Peyer's patch (tissue), 4 donors: ENCODE measurements at regions not wholly inside any gene's neighbourhood (a gene's known extent, or its start where the extent isn't known, plus 50 kb on each side); places are given as distances from the start of the nearest gene placed in this dataset.

Source experiments
- DNase-seq, 3 donors: peaks; one replicate each; pipeline ENCODE4 v3.0.0-alpha.2; 2017 to 2019
- H3K27ac ChIP-seq, 4 donors: fragments of 200-600 bp; sonication (generic); one replicate each; pipeline ENCODE4 v1.5.1; 2016 to 2019
- H3K27me3 ChIP-seq, 2 donors: fragments of 200-600 bp; sonication (generic); one replicate each; pipeline ENCODE4 v1.5.1; 2019
- H3K36me3 ChIP-seq, 3 donors: fragments of 200-600 bp; sonication (generic); one replicate each; pipeline ENCODE4 v1.5.1; 2016 to 2019
- H3K4me1 ChIP-seq, 4 donors: fragments of 200-600 bp; sonication (generic); one replicate each; pipeline ENCODE4 v1.5.1; 2016 to 2019
- H3K4me3 ChIP-seq, 4 donors: fragments of 200-600 bp; sonication (generic); 1 replicate in 3 of 4; 2 replicates in 1 of 4; pipeline ENCODE4 v1.5.1; 2016 to 2019; ENCODE audit warnings: mild to moderate bottlenecking in 1 of 4
- H3K9me3 ChIP-seq, 4 donors: fragments of 200-600 bp; sonication (generic); one replicate each; pipeline ENCODE4 v1.5.1; 2016 to 2019; ENCODE audit warnings: mild to moderate bottlenecking in 1 of 4
- POLR2A ChIP-seq, 2 donors: fragments of 450-650 bp; IDR thresholded peaks; one replicate each; pipeline ENCODE4 v1.5.1; 2017; ENCODE audit warnings: antibody characterized with exemption in 2 of 2, mild to moderate bottlenecking in 2 of 2, moderate library complexity in 2 of 2
- TF ChIP-seq, protein P1 (sequence below), 6 experiments: fragments of 450-650 bp in 4 of 6; fragments of 200-600 bp in 2 of 6; sonication (generic) in 1 of 6; IDR thresholded peaks; one replicate each; pipeline ENCODE4 v1.5.1; 2017 to 2019; ENCODE audit warnings: antibody characterized with exemption in 6 of 6, mild to moderate bottlenecking in 3 of 6, moderate library complexity in 1 of 6

- Histone ChIP-seq H3K36me3 (no peaks in the 10 kb centered on the region), H3K27me3 (no peaks in the 10 kb centered on the region), H3K4me3 (no peak overlapping the region), H3K9me3 (no peaks in the 10 kb centered on the region), H3K27ac (no peak overlapping the region), H3K4me1 (no peaks in the 10 kb centered on the region)
- TF ChIP-seq, protein P1, sequence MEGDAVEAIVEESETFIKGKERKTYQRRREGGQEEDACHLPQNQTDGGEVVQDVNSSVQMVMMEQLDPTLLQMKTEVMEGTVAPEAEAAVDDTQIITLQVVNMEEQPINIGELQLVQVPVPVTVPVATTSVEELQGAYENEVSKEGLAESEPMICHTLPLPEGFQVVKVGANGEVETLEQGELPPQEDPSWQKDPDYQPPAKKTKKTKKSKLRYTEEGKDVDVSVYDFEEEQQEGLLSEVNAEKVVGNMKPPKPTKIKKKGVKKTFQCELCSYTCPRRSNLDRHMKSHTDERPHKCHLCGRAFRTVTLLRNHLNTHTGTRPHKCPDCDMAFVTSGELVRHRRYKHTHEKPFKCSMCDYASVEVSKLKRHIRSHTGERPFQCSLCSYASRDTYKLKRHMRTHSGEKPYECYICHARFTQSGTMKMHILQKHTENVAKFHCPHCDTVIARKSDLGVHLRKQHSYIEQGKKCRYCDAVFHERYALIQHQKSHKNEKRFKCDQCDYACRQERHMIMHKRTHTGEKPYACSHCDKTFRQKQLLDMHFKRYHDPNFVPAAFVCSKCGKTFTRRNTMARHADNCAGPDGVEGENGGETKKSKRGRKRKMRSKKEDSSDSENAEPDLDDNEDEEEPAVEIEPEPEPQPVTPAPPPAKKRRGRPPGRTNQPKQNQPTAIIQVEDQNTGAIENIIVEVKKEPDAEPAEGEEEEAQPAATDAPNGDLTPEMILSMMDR (IDR thresholded peaks at IDR 0.05), result no peak
- TF ChIP-seq POLR2A (IDR thresholded peaks at IDR 0.05), result no peak
- DNase-seq, result no peak
These were observed 361.7 kb downstream of the ANKRD7 start for GRCh38 chr7:118586248-118586647.

- Histone ChIP-seq H3K9me3 (no peaks in the 10 kb centered on the region), H3K27me3 (no peaks in the 10 kb centered on the region), H3K4me1 (no peaks in the 10 kb centered on the region), H3K36me3 (no peaks in the 10 kb centered on the region), H3K4me3 (no peak overlapping the region), H3K27ac (no peak overlapping the region)
- TF ChIP-seq POLR2A (IDR thresholded peaks at IDR 0.05), result no peak
- TF ChIP-seq, protein P1 (IDR thresholded peaks at IDR 0.05), result peak in 3 of 6 experiments; percentile 4 to 16 (median 16)
- DNase-seq, result no peak
These were observed 365.6 kb downstream of the ANKRD7 start for GRCh38 chr7:118590107-118590506.

- Histone ChIP-seq H3K9me3 (no peaks in the 10 kb centered on the region), H3K4me3 (no peak overlapping the region), H3K27me3 (no peaks in the 10 kb centered on the region), H3K27ac (no peak overlapping the region), H3K4me1 (no peaks in the 10 kb centered on the region), H3K36me3 (no peaks in the 10 kb centered on the region)
- TF ChIP-seq, protein P1 (IDR thresholded peaks at IDR 0.05), result no peak
- TF ChIP-seq POLR2A (IDR thresholded peaks at IDR 0.05), result no peak
- no peak for DNase-seq
These were observed 377.6 kb downstream of the ANKRD7 start for GRCh38 chr7:118602090-118602489.

DNA sequence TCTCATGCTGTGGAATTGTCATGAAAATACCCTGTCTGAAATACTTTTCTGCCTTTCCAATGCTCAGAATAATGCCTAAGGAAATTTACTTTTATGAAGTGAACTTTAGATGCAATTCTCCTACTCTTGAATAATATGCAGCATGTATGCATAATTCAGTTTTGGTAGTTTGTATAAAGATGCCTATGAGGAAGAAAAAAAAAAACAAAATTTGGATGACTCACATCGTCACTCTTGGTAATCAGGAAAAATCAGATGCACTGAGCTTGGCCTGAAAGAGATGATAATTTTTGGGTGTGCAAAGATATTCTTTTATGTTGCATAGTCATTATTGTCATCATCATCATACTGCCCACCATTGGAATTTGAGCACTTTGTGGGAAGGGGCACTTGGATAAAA lies 382.1 kb downstream of the ANKRD7 start:
- Histone ChIP-seq H3K36me3 (no peaks in the 10 kb centered on the region), H3K27me3 (no peaks in the 10 kb centered on the region), H3K27ac (no peak overlapping the region), H3K4me3 (no peak overlapping the region), H3K4me1 (no peaks in the 10 kb centered on the region), H3K9me3 (no peaks in the 10 kb centered on the region)
- TF ChIP-seq POLR2A (IDR thresholded peaks at IDR 0.05), result no peak
- TF ChIP-seq, protein P1 (IDR thresholded peaks at IDR 0.05), result no peak
- DNase-seq, result no peak

DNA sequence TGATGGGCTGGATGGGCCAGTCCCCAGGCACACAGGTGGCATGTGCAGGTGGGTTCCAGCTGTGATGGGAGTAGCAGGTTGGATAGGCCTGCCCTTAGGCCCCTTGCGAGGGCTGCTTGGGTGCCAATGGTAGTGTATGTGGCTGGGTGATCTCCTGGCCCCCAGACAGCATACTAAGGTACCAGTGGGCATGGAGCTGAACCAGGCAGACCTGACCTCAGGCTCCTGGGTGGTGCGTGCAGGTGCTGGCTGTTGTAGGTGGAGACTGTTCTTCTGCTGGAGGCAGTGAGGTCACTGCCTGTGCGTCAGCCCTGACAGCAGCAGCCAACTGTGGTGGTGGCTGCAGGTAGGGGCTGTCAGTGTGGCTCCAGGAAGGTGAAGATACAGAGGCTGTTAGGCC lies 384.7 kb downstream of the ANKRD7 start:
- no peaks in the 10 kb centered on the region for H3K9me3 ChIP-seq
- no peaks in the 10 kb centered on the region for H3K27me3 ChIP-seq
- H3K4me3 ChIP-seq, result no peak overlapping the region
- TF ChIP-seq POLR2A (IDR thresholded peaks at IDR 0.05), result no peak
- TF ChIP-seq, protein P1 (IDR thresholded peaks at IDR 0.05), result no peak
- no peaks in the 10 kb centered on the region for H3K4me1 ChIP-seq
- no peaks in the 10 kb centered on the region for H3K36me3 ChIP-seq
- H3K27ac ChIP-seq, result no peak overlapping the region
- no peak for DNase-seq

DNA sequence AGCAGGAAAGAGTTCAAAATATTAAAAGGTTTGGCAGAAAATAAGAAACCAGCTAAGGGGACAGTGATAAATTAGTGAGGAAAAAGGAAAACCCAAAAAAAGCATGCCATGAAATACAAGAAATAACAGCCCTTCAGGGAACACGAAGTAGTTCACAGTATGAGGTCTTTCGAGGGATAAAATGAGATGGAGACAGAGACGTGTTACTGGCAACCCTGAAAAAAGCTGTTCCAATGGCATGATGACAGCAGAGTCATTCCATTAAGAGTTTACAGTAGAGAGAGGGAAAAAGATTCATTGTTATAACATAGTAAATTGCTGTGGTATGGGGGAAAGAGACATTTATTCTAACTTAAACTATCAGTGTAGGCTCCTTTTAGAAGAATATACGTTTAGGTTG lies 391.2 kb downstream of the ANKRD7 start:
- Histone ChIP-seq H3K27ac (no peak overlapping the region), H3K27me3 (no peaks in the 10 kb centered on the region), H3K36me3 (no peaks in the 10 kb centered on the region), H3K4me3 (no peak overlapping the region), H3K4me1 (no peaks in the 10 kb centered on the region), H3K9me3 (no peaks in the 10 kb centered on the region)
- TF ChIP-seq POLR2A (IDR thresholded peaks at IDR 0.05), result no peak
- TF ChIP-seq, protein P1 (IDR thresholded peaks at IDR 0.05), result no peak
- no peak for DNase-seq
